GM12878 (cell line): ENCODE measurements at regions not wholly inside any gene's neighbourhood (a gene's known extent, or its start where the extent isn't known, plus 50 kb on each side); places are given as distances from the start of the nearest gene placed in this dataset.

Experiments
- ATAC-seq: fragments of 200-7000 bp; cut with Tn5 transposase; 3 replicates; pipeline ENCODE4 v1.9.1; 2020; ENCODE audit warnings: mild to moderate bottlenecking, moderate library complexity
- BruUV-seq: library from RNA; stranded (reverse); fragments of 400-500 nt; replicated peaks from 2 replicates; lab custom pipeline; 2021; lab: Mats Ljungman, UMichigan
- CTCF ChIA-PET: fragments of 300-600 bp; sonication (Branson Sonifier 250); formaldehyde crosslinking; extraction: SDS; loops from one replicate; lab custom pipeline; 2021; ENCODE audit warnings: inconsistent platforms; lab: Yijun Ruan, JAX
- POLR2A ChIA-PET: fragments of 350-600 bp; formaldehyde crosslinking; extraction: SDS; loops from one replicate; lab custom pipeline; 2021; ENCODE audit warnings: inconsistent platforms; lab: Charles Lee
- RAD21 ChIA-PET: fragments of 300-600 bp; sonication (Branson Sonifier 250); formaldehyde crosslinking; loops from one replicate; lab custom pipeline; 2023; ENCODE audit warnings: antibody characterized with exemption; ENCODE audit not compliant: unreplicated experiment; lab: Charles Lee
- SMC1A ChIA-PET: fragments of 300-600 bp; sonication (Branson Sonifier 250); formaldehyde crosslinking; loops from one replicate; lab custom pipeline; 2023; ENCODE audit not compliant: unreplicated experiment, uncharacterized antibody; lab: Charles Lee
- DNase-seq: peaks from one replicate; pipeline ENCODE4 v3.0.0-alpha.2; 2011; ENCODE audit warnings: low read depth, low spot score
- FAIRE-seq: peaks from 3 replicates; lab custom pipeline; 2011; peaks lifted over from hg19 to GRCh38; lab: Jason Lieb, UNC
- H2AFZ ChIP-seq: 2 replicates; pipeline ENCODE4 v1.6.0; 2011; ENCODE audit warnings: low read depth, low read length, control low read depth; ENCODE audit not compliant: control insufficient read depth
- H3K27ac ChIP-seq: 2 replicates; pipeline ENCODE4 v1.5.1; 2011; ENCODE audit warnings: control low read depth; ENCODE audit not compliant: control insufficient read depth, insufficient read depth
- H3K27me3 ChIP-seq, 2 experiments: replicated peaks in 1 of 2; 2 replicates each; pipeline versions ENCODE4 v1.6.0 to v1.6.1; 2011; ENCODE audit warnings: low read length in 1 of 2; ENCODE audit not compliant: control insufficient read depth in 2 of 2, insufficient read depth in 2 of 2
- H3K36me3 ChIP-seq, 2 experiments: 2 replicates each; pipeline ENCODE4 v1.5.1; 2011; ENCODE audit warnings: low read length in 1 of 2; ENCODE audit not compliant: control insufficient read depth in 2 of 2, insufficient read depth in 2 of 2
- H3K4me1 ChIP-seq: 2 replicates; pipeline ENCODE4 v1.6.1; 2011; ENCODE audit warnings: mild to moderate bottlenecking, low read length, moderate library complexity, mixed read lengths; ENCODE audit not compliant: control insufficient read depth, insufficient read depth
- H3K4me2 ChIP-seq: 2 replicates; pipeline ENCODE4 v1.6.0; 2011; ENCODE audit warnings: control low read depth; ENCODE audit not compliant: control insufficient read depth, insufficient read depth
- H3K4me3 ChIP-seq: fragments of 200-600 bp; sonication (generic); 2 replicates; pipeline ENCODE4 v1.5.1; 2016
- H3K79me2 ChIP-seq: 2 replicates; pipeline ENCODE4 v1.6.0; 2011; ENCODE audit warnings: low read length; ENCODE audit not compliant: control insufficient read depth, insufficient read depth
- H3K9ac ChIP-seq: 2 replicates; pipeline ENCODE4 v1.8.0; 2011; ENCODE audit warnings: low read length, control low read depth, mixed read lengths; ENCODE audit not compliant: control insufficient read depth, insufficient read depth
- H3K9me3 ChIP-seq: replicated peaks from 3 replicates; pipeline ENCODE4 v1.5.1; 2011; ENCODE audit warnings: mild to moderate bottlenecking, low read length; ENCODE audit not compliant: control insufficient read depth, insufficient read depth
- H4K20me1 ChIP-seq: 2 replicates; pipeline ENCODE4 v1.6.0; 2011; ENCODE audit not compliant: control insufficient read depth, insufficient read depth
- CTCF ChIP-seq, 3 experiments: IDR thresholded peaks in 2 of 3; conservative IDR thresholded peaks in 1 of 3; 2 replicates each; pipeline ENCODE4 v1.5.1; 2011; ENCODE audit warnings: low read depth in 3 of 3, low read length in 3 of 3, mild to moderate bottlenecking in 3 of 3, control low read depth in 2 of 3, moderate library complexity in 2 of 3, inconsistent platforms in 1 of 3, mixed read lengths in 1 of 3; ENCODE audit not compliant: control insufficient read depth in 2 of 3, insufficient read depth in 1 of 3; ENCODE audit errors: extremely low read depth in 1 of 3
- IRF4 ChIP-seq: IDR thresholded peaks from 2 replicates; pipeline ENCODE4 v1.6.1; 2011; ENCODE audit warnings: low read depth, low read length
- LARP7 ChIP-seq: fragments of 450-650 bp; IDR thresholded peaks from 2 replicates; pipeline ENCODE4 v1.6.1; 2017; ENCODE audit warnings: mild to moderate bottlenecking
- PAX8 ChIP-seq: fragments of 450-650 bp; IDR thresholded peaks from 2 replicates; pipeline ENCODE4 v1.6.1; 2017; ENCODE audit warnings: mild to moderate bottlenecking, moderate library complexity
- RAD21 ChIP-seq: IDR thresholded peaks from 2 replicates; pipeline ENCODE4 v1.6.1; 2011; ENCODE audit warnings: mild to moderate bottlenecking, low read depth, low read length, moderate library complexity; ENCODE audit not compliant: insufficient read depth
- RELB ChIP-seq: fragments of 450-650 bp; IDR thresholded peaks from 2 replicates; pipeline ENCODE4 v1.6.1; 2017; ENCODE audit warnings: low read depth, mild to moderate bottlenecking, moderate library complexity
- SKIL ChIP-seq: fragments of 450-650 bp; IDR thresholded peaks from 2 replicates; pipeline ENCODE4 v1.6.1; 2017; ENCODE audit warnings: mild to moderate bottlenecking, low read depth, inconsistent platforms; ENCODE audit not compliant: poor library complexity, severe bottlenecking
- SMC3 ChIP-seq: IDR thresholded peaks from 2 replicates; pipeline ENCODE4 v1.6.1; 2011; ENCODE audit warnings: low read length, improper control_type of control experiment, borderline replicate concordance
- SUZ12 ChIP-seq: fragments of 200-600 bp; sonication (generic); IDR thresholded peaks from one replicate; pipeline ENCODE4 v1.6.1; 2018; ENCODE audit warnings: antibody characterized with exemption, mild to moderate bottlenecking; ENCODE audit not compliant: unreplicated experiment
- TARDBP ChIP-seq: IDR thresholded peaks from 2 replicates; pipeline ENCODE4 v1.6.1; 2016; ENCODE audit warnings: borderline replicate concordance
- YY1 ChIP-seq: IDR thresholded peaks from 2 replicates; pipeline ENCODE4 v1.6.1; 2011; ENCODE audit warnings: low read depth, mild to moderate bottlenecking, low read length
- WGBS: methylation state at CpG from one replicate; pipeline ENCODE4 v1.1.6; 2016; ENCODE audit warnings: low lambda C conversion rate; ENCODE audit not compliant: insufficient replicate concordance, insufficient coverage; ENCODE audit errors: missing lambda C conversion rate; 5-methylcytosine and 5-hydroxymethylcytosine counted together
- in situ Hi-C: fragments of 300-500 bp; cut with MboI; formaldehyde crosslinking; loops from 9 replicates; pipeline ENCODE4 v1.14.3; 2018; ENCODE audit warnings: mixed read lengths
- intact Hi-C: fragments of 100-400 bp; cut with micrococcal nuclease; formaldehyde crosslinking; loops from one replicate; pipeline ENCODE4 v1.14.2; 2022; ENCODE audit not compliant: unreplicated experiment

GRCh38 chr7:26090927-26091519 is 61.0 kb upstream of the NFE2L3 start:
- ChIA-PET SMC1A (interaction anchor here (0.6 to 9.2 kb wide), 50 partner anchors 8 to 413 kb away, joined by 3 to 163 read pairs (median 5); partner anchors contain the start of genes CBX3, HNRNPA2B1, NFE2L3 and SNX10), POLR2A (interaction anchor here (0.6 to 1.4 kb wide), 9 partner anchors 10 to 274 kb away, joined by 3 to 5 read pairs (median 4); partner anchors contain the start of genes NFE2L3 and SNX10), RAD21 (interaction anchor here (0.7 to 6.6 kb wide), 34 partner anchors 8 to 577 kb away, joined by 3 to 117 read pairs (median 5); partner anchors contain the start of genes HNRNPA2B1 and NFE2L3)
- Histone ChIP-seq H3K4me2 (no peak overlapping the region), H3K9me3 (peaks cover 2% of the 10 kb centered on the region; the same call in 2 of the 3 replicates), H3K79me2 (no peaks in the 10 kb centered on the region), H3K27ac (no peak overlapping the region), H3K27me3 (no peaks in the 10 kb centered on the region), H3K36me3 (no peaks in the 10 kb centered on the region)
- peak; percentile 30 for DNase-seq
- in situ Hi-C loops, result loop anchor here (5.0 to 25.0 kb wide), 3 partner anchors 101 to 1071 kb away; partner anchors contain the start of genes HOXA10, HOXA3, HOXA7 and HOXA9
- intact Hi-C loops, result loop anchor here (1.0 to 2.0 kb wide), 3 partner anchors 110 to 274 kb away; partner anchors contain the start of genes CBX3 and HNRNPA2B1
- TF ChIP-seq SKIL (peak; percentile 24), TARDBP (no peak), YY1 (peak; percentile 40; the same call in 1 of the 2 replicates), PAX8 (no peak), RAD21 (peak; percentile 83), IRF4 (no peak), LARP7 (no peak), RELB (0 out of 2 replicates have a peak, but pooled peaks have one; percentile 13), SMC3 (peak; percentile 79; the same call in 1 of the 2 replicates), SUZ12 (no peak), CTCF (IDR thresholded peaks at IDR 0.05 in 2 of 3, conservative IDR thresholded peaks at IDR 0.05 in 1 of 3; ENCODE audit: control insufficient read depth in 2 of 3, extremely low read depth in 1 of 3, insufficient read depth in 1 of 3, low read depth in 3 of 3, low read length in 3 of 3) (peak; percentile 63 to 73 (median 65))
- TF ChIP-seq, all 136 proteins: peak for 6
- FAIRE-seq (peak; percentile 75), ATAC-seq (peak; percentile 87)
- Histone ChIP-seq H4K20me1 (no peaks in the 10 kb centered on the region), H3K4me3 (no peak overlapping the region), H2AFZ (no peak overlapping the region), H3K9ac (no peak overlapping the region), H3K4me1 (no peaks in the 10 kb centered on the region)
- under 1% methylated on average over 6 of the region's 6 CpGs for WGBS
- CTCF ChIA-PET, result interaction anchor here (0.6 to 8.9 kb wide), 73 partner anchors 10 to 1070 kb away, joined by 3 to 203 read pairs (median 5); partner anchors contain the start of genes CBX3, HNRNPA2B1, NFE2L3 and SNX10
- BruUV-seq, result no TSS peak
